Ascending aorta (tissue), 2 donors: ENCODE measurements at regions not wholly inside any gene's neighbourhood (a gene's known extent, or its start where the extent isn't known, plus 50 kb on each side); places are given as distances from the start of the nearest gene placed in this dataset.

Experiments
- DNase-seq, 2 donors: peaks; one replicate each; pipeline ENCODE4 v3.0.0-alpha.2; 2019; ENCODE audit warnings: low spot score in 2 of 2
- H3K27ac ChIP-seq, 2 donors: fragments of 200-600 bp; sonication (generic); one replicate each; pipeline ENCODE4 v1.5.1; 2016 to 2017; ENCODE audit warnings: mild to moderate bottlenecking in 1 of 2
- H3K27me3 ChIP-seq: fragments of 200-600 bp; sonication (generic); one replicate; pipeline ENCODE4 v1.5.1; 2017
- H3K36me3 ChIP-seq, 2 donors: fragments of 200-600 bp; sonication (generic); one replicate each; pipeline ENCODE4 v1.5.1; 2016
- H3K4me1 ChIP-seq, 2 donors: fragments of 200-600 bp; sonication (generic); one replicate each; pipeline ENCODE4 v1.5.1; 2016 to 2017; ENCODE audit warnings: mild to moderate bottlenecking in 1 of 2
- H3K4me3 ChIP-seq, 2 donors: fragments of 200-600 bp; sonication (generic); one replicate each; pipeline ENCODE4 v1.5.1; 2016 to 2017; ENCODE audit warnings: mild to moderate bottlenecking in 1 of 2
- H3K9me3 ChIP-seq, 2 donors: fragments of 200-600 bp; sonication (generic); one replicate each; pipeline ENCODE4 v1.5.1; 2016
- intact Hi-C: fragments of 100-400 bp; cut with DNase I; formaldehyde crosslinking; loops from one replicate; pipeline ENCODE4 v1.15.1; 2023
- TF ChIP-seq, protein P1 (sequence below), 3 experiments: fragments of 200-600 bp in 2 of 3; fragments of 450-650 bp in 1 of 3; sonication (generic) in 2 of 3; IDR thresholded peaks; one replicate each; pipeline ENCODE4 v1.5.1; 2016 to 2019; ENCODE audit warnings: antibody characterized with exemption in 3 of 3, mild to moderate bottlenecking in 1 of 3, moderate library complexity in 1 of 3

DNA sequence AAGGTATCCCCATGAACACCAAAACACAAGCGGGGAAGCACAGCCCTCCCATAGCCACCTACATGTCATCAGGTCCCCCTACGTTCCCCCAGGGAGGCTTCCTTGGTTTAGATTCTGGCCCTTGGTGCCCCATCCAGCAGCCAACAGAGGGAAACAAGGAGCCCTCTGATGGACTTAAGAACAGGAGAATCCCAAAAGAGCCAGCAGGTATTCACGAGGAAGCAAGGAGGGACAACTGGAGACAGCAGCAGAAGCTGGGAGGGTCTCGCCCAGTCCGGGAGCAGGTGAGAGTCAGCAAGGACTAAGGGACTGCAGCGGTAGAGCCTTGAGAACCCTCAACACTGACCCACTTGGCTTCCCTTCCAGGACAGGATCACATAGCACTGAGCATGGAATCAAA, 58.4 kb upstream of the TOP1 start:
- Histone ChIP-seq H3K4me1 (no peaks in the 10 kb centered on the region), H3K36me3 (no peaks in the 10 kb centered on the region), H3K9me3 (no peaks in the 10 kb centered on the region), H3K4me3 (no peak overlapping the region), H3K27me3 (no peaks in the 10 kb centered on the region), H3K27ac (no peak overlapping the region)
- TF ChIP-seq, protein P1, sequence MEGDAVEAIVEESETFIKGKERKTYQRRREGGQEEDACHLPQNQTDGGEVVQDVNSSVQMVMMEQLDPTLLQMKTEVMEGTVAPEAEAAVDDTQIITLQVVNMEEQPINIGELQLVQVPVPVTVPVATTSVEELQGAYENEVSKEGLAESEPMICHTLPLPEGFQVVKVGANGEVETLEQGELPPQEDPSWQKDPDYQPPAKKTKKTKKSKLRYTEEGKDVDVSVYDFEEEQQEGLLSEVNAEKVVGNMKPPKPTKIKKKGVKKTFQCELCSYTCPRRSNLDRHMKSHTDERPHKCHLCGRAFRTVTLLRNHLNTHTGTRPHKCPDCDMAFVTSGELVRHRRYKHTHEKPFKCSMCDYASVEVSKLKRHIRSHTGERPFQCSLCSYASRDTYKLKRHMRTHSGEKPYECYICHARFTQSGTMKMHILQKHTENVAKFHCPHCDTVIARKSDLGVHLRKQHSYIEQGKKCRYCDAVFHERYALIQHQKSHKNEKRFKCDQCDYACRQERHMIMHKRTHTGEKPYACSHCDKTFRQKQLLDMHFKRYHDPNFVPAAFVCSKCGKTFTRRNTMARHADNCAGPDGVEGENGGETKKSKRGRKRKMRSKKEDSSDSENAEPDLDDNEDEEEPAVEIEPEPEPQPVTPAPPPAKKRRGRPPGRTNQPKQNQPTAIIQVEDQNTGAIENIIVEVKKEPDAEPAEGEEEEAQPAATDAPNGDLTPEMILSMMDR (IDR thresholded peaks at IDR 0.05) = no peak
- peak in 1 of 2 donors; percentile 39 for DNase-seq
- intact Hi-C loops = no loop called here

DNA sequence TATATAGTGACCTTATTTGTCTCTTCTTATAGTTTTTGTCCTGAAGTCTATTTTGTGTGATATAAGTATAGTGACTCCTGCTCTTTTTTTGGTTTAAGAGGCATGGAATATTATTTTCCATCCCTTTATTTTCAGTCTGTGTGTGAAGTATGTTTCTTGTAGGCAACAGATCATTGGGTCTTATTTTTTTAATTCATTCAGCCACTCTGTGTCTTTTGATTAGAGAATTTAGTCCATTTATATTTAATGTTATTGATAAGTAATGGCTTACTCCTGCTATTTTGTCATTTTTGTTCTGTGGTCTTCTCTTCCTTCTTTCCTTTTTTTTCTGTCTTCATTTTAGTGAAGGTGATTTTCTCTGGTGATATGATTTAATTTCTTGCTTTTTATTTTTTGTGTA, 51.4 kb upstream of the TOP1 start:
- intact Hi-C loops = no loop called here

DNA sequence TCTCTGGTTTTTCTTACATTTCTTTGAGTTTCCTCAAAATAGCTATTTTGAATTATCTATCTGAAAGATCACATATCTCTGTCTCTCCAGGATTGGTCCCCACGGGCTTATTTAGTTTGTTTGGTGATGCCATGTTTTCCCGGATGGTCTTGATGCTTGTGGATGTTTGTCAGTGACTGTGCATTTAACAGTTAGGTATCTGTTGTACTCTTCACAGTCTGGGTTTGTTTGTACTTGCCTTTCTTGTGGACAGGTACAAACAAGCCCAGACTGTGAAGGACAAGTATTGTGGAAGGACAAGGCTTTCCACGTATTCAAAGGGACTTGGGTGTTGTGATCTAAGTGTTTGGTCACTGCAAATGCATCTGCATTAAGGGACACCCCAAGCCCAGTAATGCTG, 49.9 kb upstream of the TOP1 start:
- H3K27ac ChIP-seq = no peak overlapping the region
- no peak overlapping the region for H3K4me3 ChIP-seq
- no peaks in the 10 kb centered on the region for H3K36me3 ChIP-seq
- peaks cover 0 to 9% of the 10 kb centered on the region in 2 donors for H3K9me3 ChIP-seq
- no peaks in the 10 kb centered on the region for H3K27me3 ChIP-seq
- DNase-seq = no peak
- TF ChIP-seq, protein P1 (IDR thresholded peaks at IDR 0.05) = no peak
- no peaks in the 10 kb centered on the region for H3K4me1 ChIP-seq
- intact Hi-C loops = no loop called here

More for the DNA sequence above, 51.4 kb upstream of the TOP1 start:
- Histone ChIP-seq H3K36me3 (no peaks in the 10 kb centered on the region), H3K4me3 (no peak overlapping the region), H3K27me3 (no peaks in the 10 kb centered on the region), H3K9me3 (peaks cover 0 to 9% of the 10 kb centered on the region in 2 donors), H3K4me1 (no peaks in the 10 kb centered on the region), H3K27ac (no peak overlapping the region)
- TF ChIP-seq, protein P1 (IDR thresholded peaks at IDR 0.05) = no peak
- DNase-seq = no peak
